K562 (cell line): ENCODE measurements at regions not wholly inside any gene's neighbourhood (a gene's known extent, or its start where the extent isn't known, plus 50 kb on each side); places are given as distances from the start of the nearest gene placed in this dataset.

Experiments
- ATAC-seq: fragments of 200-7000 bp; cut with Tn5 transposase; 3 replicates; pipeline ENCODE4 v1.9.1; 2020; ENCODE audit warnings: moderate library complexity
- BruUV-seq: library from RNA; stranded (reverse); fragments of 400-500 nt; replicated peaks from 2 replicates; lab custom pipeline; 2021; lab: Mats Ljungman, UMichigan
- CTCF ChIA-PET: fragments of 300-600 bp; formaldehyde crosslinking; extraction: SDS; loops from one replicate; lab custom pipeline; 2021; ENCODE audit warnings: low intra/inter-chr PET ratio; lab: Yijun Ruan, JAX
- POLR2A ChIA-PET: fragments of 300-600, 350-650 bp; sonication (Branson Sonifier 250); formaldehyde crosslinking; extraction: SDS; loops from one replicate; lab custom pipeline; 2021; ENCODE audit warnings: antibody characterized with exemption, inconsistent platforms; lab: Yijun Ruan, JAX
- DNase-seq, 4 experiments: peaks; one replicate each; pipeline versions ENCODE4 v3.0.0 to v3.0.0-alpha.2; 2011 to 2018; ENCODE audit warnings: low spot score in 3 of 4, mixed read lengths in 3 of 4; ENCODE audit errors: extremely low read depth in 1 of 4
- FAIRE-seq: peaks from 2 replicates; lab custom pipeline; 2011; peaks lifted over from hg19 to GRCh38; lab: Jason Lieb, UNC
- H2AFZ ChIP-seq: 2 replicates; pipeline ENCODE4 v1.6.0; 2011; ENCODE audit warnings: low read depth, low read length, control low read depth, inconsistent platforms
- H3K27ac ChIP-seq: fragments of 200-600 bp; 3 replicates; pipeline ENCODE4 v1.8.0; 2011; ENCODE audit warnings: low read depth, mild to moderate bottlenecking, control low read depth, inconsistent platforms, low read length, moderate library complexity, mixed read lengths; ENCODE audit errors: extremely low read depth
- H3K27me3 ChIP-seq, 2 experiments: fragments of 300-600 bp in 1 of 2; 2 replicates in 1 of 2; 3 replicates in 1 of 2; pipeline versions ENCODE4 v1.6.0 to v1.8.0; 2011; ENCODE audit warnings: inconsistent platforms in 2 of 2, low read length in 2 of 2, mild to moderate bottlenecking in 1 of 2, mixed read lengths in 1 of 2, moderate library complexity in 1 of 2; ENCODE audit not compliant: control insufficient read depth in 2 of 2, insufficient read depth in 2 of 2
- H3K36me3 ChIP-seq: fragments of 300-600 bp; 3 replicates; pipeline ENCODE4 v1.8.0; 2011; ENCODE audit warnings: mild to moderate bottlenecking, low read length, inconsistent platforms; ENCODE audit not compliant: control insufficient read depth, insufficient read depth
- H3K4me1 ChIP-seq, 2 experiments: fragments of 200-600 bp in 1 of 2; replicated peaks in 1 of 2; 2 replicates in 1 of 2; 3 replicates in 1 of 2; pipeline versions ENCODE4 v1.5.1 to v1.8.0; 2011; ENCODE audit warnings: inconsistent platforms in 2 of 2, low read length in 2 of 2, mild to moderate bottlenecking in 1 of 2, mixed read lengths in 1 of 2, moderate library complexity in 1 of 2; ENCODE audit not compliant: control insufficient read depth in 2 of 2, insufficient read depth in 2 of 2
- H3K4me2 ChIP-seq: 2 replicates; pipeline ENCODE4 v1.6.1; 2011; ENCODE audit warnings: low read length, control low read depth, inconsistent platforms, mixed read lengths; ENCODE audit not compliant: insufficient read depth
- H3K4me3 ChIP-seq: fragments of 200-600 bp; sonication (generic), shearing (Covaris generic); 2 replicates; pipeline ENCODE4 v1.5.1; 2016; ENCODE audit warnings: control low read depth, inconsistent platforms
- H3K79me2 ChIP-seq: fragments of 200-600 bp; 3 replicates; pipeline ENCODE4 v1.8.0; 2011; ENCODE audit warnings: low read length, inconsistent platforms; ENCODE audit not compliant: control insufficient read depth, insufficient read depth
- H3K9ac ChIP-seq, 2 experiments: 2 replicates each; pipeline versions ENCODE4 v1.6.0 to v1.6.1; 2011; ENCODE audit warnings: low read depth in 2 of 2, low read length in 2 of 2, control low read depth in 1 of 2, inconsistent platforms in 1 of 2, mild to moderate bottlenecking in 1 of 2, mixed read lengths in 1 of 2; ENCODE audit not compliant: insufficient read depth in 1 of 2
- H3K9me1 ChIP-seq: one replicate; pipeline ENCODE4 v1.6.0; 2011; ENCODE audit warnings: inconsistent platforms, mild to moderate bottlenecking, low read length, moderate library complexity; ENCODE audit not compliant: control insufficient read depth, insufficient read depth
- H3K9me3 ChIP-seq: replicated peaks from 2 replicates; pipeline ENCODE4 v1.5.1; 2011; ENCODE audit warnings: low read depth, low read length, inconsistent platforms; ENCODE audit not compliant: control insufficient read depth, insufficient read depth
- H4K20me1 ChIP-seq: replicated peaks from 2 replicates; pipeline ENCODE4 v1.6.1; 2011; ENCODE audit warnings: low read length, inconsistent platforms, mixed read lengths; ENCODE audit not compliant: control insufficient read depth, insufficient read depth
- DACH1 ChIP-seq: fragments of 450-650 bp; IDR thresholded peaks from 2 replicates; pipeline ENCODE4 v1.6.1; 2018; ENCODE audit not compliant: partially characterized antibody
- ERF ChIP-seq: fragments of 450-650 bp; formaldehyde crosslinking; IDR thresholded peaks from 2 replicates; pipeline ENCODE4 v1.4.0; 2020; ENCODE audit warnings: mild to moderate bottlenecking, mixed read lengths
- EZH2 ChIP-seq: IDR thresholded peaks from 2 replicates; pipeline ENCODE4 v1.6.1; 2012; ENCODE audit warnings: low read depth, mild to moderate bottlenecking, inconsistent platforms, low read length, borderline replicate concordance
- HDAC2 ChIP-seq: fragments of 450-650 bp; IDR thresholded peaks from 2 replicates; pipeline ENCODE4 v1.6.1; 2016; ENCODE audit warnings: mild to moderate bottlenecking
- LEF1 ChIP-seq: fragments of 450-650 bp; IDR thresholded peaks from 2 replicates; pipeline ENCODE4 v1.6.1; 2016; ENCODE audit warnings: mild to moderate bottlenecking
- MYBL2 ChIP-seq, 2 experiments: fragments of 450-650 bp in 1 of 2; sonication (generic) in 1 of 2; formaldehyde crosslinking in 1 of 2; IDR thresholded peaks; 2 replicates each; pipeline versions ENCODE4 v1.6.1 to v1.8.1; 2017 to 2022; ENCODE audit warnings: borderline replicate concordance in 1 of 2, inconsistent platforms in 1 of 2, low read depth in 1 of 2, mild to moderate bottlenecking in 1 of 2, missing genetic modification reagents in 1 of 2, moderate library complexity in 1 of 2
- NR4A1 ChIP-seq, 2 experiments: fragments of 250-450 bp in 1 of 2; fragments of 450-650 bp in 1 of 2; sonication (Bioruptor Pico) in 1 of 2; IDR thresholded peaks; 2 replicates each; pipeline versions ENCODE4 v1.4.0 to v1.6.1; 2016 to 2020; ENCODE audit warnings: mild to moderate bottlenecking in 2 of 2, missing compliant biosample characterization in 1 of 2, missing genetic modification characterization in 1 of 2, moderate library complexity in 1 of 2
- RAD51 ChIP-seq: fragments of 450-650 bp; IDR thresholded peaks from 2 replicates; pipeline ENCODE4 v1.7.1; 2016; ENCODE audit warnings: low read depth, mild to moderate bottlenecking, borderline replicate concordance
- SIN3B ChIP-seq: fragments of 450-650 bp; IDR thresholded peaks from 2 replicates; pipeline ENCODE4 v1.6.1; 2017; ENCODE audit warnings: low read depth, mild to moderate bottlenecking, moderate library complexity
- SMC3 ChIP-seq: conservative IDR thresholded peaks from 2 replicates; pipeline ENCODE4 v1.6.1; 2011; ENCODE audit warnings: low read depth, low read length, improper control_type of control experiment; ENCODE audit not compliant: insufficient read depth
- SPI1 ChIP-seq: IDR thresholded peaks from 2 replicates; pipeline ENCODE4 v1.6.1; 2011; ENCODE audit warnings: low read depth, low read length, control low read depth, borderline replicate concordance
- ZNF764 ChIP-seq: fragments of 250-450 bp; sonication (Bioruptor Pico); IDR thresholded peaks from 2 replicates; pipeline ENCODE4 v1.4.0; 2020; ENCODE audit warnings: low read depth, mild to moderate bottlenecking, moderate library complexity
- WGBS: fragments of 100-300 bp; shearing (Covaris generic); methylation state at CpG from one replicate; pipeline ENCODE4 v1.1.6; 2016; ENCODE audit warnings: low coverage, mixed read lengths; ENCODE audit not compliant: insufficient coverage; ENCODE audit errors: missing lambda C conversion rate; 5-methylcytosine and 5-hydroxymethylcytosine counted together
- in situ Hi-C: fragments of 300-500 bp; cut with MboI; formaldehyde crosslinking; loops from 4 replicates; pipeline ENCODE4 v1.15.0; 2018; ENCODE audit warnings: inconsistent platforms, mixed read lengths
- intact Hi-C: fragments of 100-400 bp; cut with micrococcal nuclease; formaldehyde crosslinking; loops from 2 replicates; pipeline ENCODE4 v1.14.2; 2022
- TF ChIP-seq, protein P1 (sequence below): fragments of 450-650 bp; formaldehyde crosslinking; conservative IDR thresholded peaks from 2 replicates; pipeline ENCODE4 v1.4.0; 2022; ENCODE audit warnings: mild to moderate bottlenecking, missing genetic modification characterization
- TF ChIP-seq, protein P2 (sequence below): IDR thresholded peaks from 3 replicates; pipeline ENCODE4 v1.6.1; 2011; ENCODE audit warnings: borderline replicate concordance, mild to moderate bottlenecking, moderate library complexity; ENCODE audit not compliant: insufficient read length; ENCODE audit errors: extremely low read depth
- TF ChIP-seq, protein P3 (sequence below): fragments of 250-450 bp; sonication (Bioruptor Pico); IDR thresholded peaks from 2 replicates; pipeline ENCODE4 v1.5.0; 2021
- TF ChIP-seq, protein P4 (sequence below): sonication (generic); formaldehyde crosslinking; IDR thresholded peaks from 2 replicates; pipeline ENCODE4 v1.9.0; 2022; ENCODE audit warnings: mild to moderate bottlenecking, missing genetic modification reagents

DNA sequence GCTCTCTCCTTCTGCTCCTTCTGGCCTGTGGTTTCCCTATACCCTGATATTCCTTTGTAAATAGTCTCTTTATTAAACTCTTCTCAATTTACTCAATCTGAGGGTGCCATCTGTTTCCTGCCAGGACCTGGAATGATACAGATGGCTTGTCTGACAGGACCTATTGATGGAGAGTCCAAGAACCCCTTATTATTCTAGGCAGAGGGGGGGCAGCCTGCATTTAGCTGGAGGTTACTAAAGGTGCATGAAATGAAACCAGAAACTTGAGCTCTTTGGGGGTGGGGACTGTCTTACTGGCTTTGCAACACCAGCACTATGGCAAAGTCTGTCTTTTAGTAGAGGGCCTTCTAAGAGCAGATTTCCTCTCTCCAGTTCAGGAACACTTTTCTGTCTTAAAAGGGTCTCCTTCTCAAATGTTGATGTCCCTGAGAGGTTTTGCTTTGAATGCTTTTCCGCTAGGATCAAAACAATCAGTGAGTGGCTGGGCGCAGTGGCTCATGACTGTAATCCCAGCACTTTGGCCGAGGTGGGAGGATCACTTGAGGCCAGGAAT, 162.5 kb upstream of the MED14 start:
- no peak for FAIRE-seq
- no peak overlapping the region for H3K9ac ChIP-seq
- intact Hi-C loops (no loop called here), in situ Hi-C loops (no loop called here)
- WGBS = 43% methylated on average over 3 of the region's 3 CpGs
- no peak for DNase-seq
- H3K9me3 ChIP-seq = no peaks in the 10 kb centered on the region
- no peak overlapping the region for H3K4me2 ChIP-seq
- no peaks in the 10 kb centered on the region for H3K36me3 ChIP-seq
- ATAC-seq = no peak
- 0 out of 2 replicates have a peak overlapping the region, but pooled peaks have one; percentile 39 for H2AFZ ChIP-seq
- no peaks in the 10 kb centered on the region for H4K20me1 ChIP-seq
- CTCF ChIA-PET = no interaction called here
- POLR2A ChIA-PET = no interaction called here
- no peak overlapping the region for H3K4me3 ChIP-seq
- no TSS peak for BruUV-seq
- H3K4me1 ChIP-seq = no peaks in the 10 kb centered on the region
- no peaks in the 10 kb centered on the region for H3K9me1 ChIP-seq
- no peaks in the 10 kb centered on the region for H3K27me3 ChIP-seq
- H3K27ac ChIP-seq = no peak overlapping the region
- H3K79me2 ChIP-seq = no peaks in the 10 kb centered on the region
- no peak for TF ChIP-seq RAD51
- TF ChIP-seq LEF1 = no peak
- no peak for TF ChIP-seq DACH1
- TF ChIP-seq NR4A1 (CRISPR knock-in tag; IDR thresholded peaks at IDR 0.05) = no peak
- TF ChIP-seq NR4A1 (tag; IDR thresholded peaks at IDR 0.05) = no peak
- TF ChIP-seq SIN3B = no peak
- no peak for TF ChIP-seq MYBL2 (IDR thresholded peaks at IDR 0.05; ENCODE audit: low read depth)
- TF ChIP-seq MYBL2 (CRISPR knock-in tag; IDR thresholded peaks at IDR 0.05; ENCODE audit: borderline replicate concordance) = no peak
- TF ChIP-seq ERF (CRISPR knock-in tag) = no peak
- TF ChIP-seq HDAC2 = no peak
- TF ChIP-seq SMC3 = no peak
- no peak for TF ChIP-seq EZH2
- TF ChIP-seq, protein P1, sequence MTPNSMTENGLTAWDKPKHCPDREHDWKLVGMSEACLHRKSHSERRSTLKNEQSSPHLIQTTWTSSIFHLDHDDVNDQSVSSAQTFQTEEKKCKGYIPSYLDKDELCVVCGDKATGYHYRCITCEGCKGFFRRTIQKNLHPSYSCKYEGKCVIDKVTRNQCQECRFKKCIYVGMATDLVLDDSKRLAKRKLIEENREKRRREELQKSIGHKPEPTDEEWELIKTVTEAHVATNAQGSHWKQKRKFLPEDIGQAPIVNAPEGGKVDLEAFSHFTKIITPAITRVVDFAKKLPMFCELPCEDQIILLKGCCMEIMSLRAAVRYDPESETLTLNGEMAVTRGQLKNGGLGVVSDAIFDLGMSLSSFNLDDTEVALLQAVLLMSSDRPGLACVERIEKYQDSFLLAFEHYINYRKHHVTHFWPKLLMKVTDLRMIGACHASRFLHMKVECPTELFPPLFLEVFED = no peak
- TF ChIP-seq ZNF764 = no peak
- TF ChIP-seq, protein P2, sequence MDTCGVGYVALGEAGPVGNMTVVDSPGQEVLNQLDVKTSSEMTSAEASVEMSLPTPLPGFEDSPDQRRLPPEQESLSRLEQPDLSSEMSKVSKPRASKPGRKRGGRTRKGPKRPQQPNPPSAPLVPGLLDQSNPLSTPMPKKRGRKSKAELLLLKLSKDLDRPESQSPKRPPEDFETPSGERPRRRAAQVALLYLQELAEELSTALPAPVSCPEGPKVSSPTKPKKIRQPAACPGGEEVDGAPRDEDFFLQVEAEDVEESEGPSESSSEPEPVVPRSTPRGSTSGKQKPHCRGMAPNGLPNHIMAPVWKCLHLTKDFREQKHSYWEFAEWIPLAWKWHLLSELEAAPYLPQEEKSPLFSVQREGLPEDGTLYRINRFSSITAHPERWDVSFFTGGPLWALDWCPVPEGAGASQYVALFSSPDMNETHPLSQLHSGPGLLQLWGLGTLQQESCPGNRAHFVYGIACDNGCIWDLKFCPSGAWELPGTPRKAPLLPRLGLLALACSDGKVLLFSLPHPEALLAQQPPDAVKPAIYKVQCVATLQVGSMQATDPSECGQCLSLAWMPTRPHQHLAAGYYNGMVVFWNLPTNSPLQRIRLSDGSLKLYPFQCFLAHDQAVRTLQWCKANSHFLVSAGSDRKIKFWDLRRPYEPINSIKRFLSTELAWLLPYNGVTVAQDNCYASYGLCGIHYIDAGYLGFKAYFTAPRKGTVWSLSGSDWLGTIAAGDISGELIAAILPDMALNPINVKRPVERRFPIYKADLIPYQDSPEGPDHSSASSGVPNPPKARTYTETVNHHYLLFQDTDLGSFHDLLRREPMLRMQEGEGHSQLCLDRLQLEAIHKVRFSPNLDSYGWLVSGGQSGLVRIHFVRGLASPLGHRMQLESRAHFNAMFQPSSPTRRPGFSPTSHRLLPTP = no peak
- TF ChIP-seq, protein P3, sequence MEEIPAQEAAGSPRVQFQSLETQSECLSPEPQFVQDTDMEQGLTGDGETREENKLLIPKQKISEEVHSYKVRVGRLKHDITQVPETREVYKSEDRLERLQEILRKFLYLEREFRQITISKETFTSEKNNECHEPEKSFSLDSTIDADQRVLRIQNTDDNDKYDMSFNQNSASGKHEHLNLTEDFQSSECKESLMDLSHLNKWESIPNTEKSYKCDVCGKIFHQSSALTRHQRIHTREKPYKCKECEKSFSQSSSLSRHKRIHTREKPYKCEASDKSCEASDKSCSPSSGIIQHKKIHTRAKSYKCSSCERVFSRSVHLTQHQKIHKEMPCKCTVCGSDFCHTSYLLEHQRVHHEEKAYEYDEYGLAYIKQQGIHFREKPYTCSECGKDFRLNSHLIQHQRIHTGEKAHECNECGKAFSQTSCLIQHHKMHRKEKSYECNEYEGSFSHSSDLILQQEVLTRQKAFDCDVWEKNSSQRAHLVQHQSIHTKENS (CRISPR knock-in tag) = no peak
- TF ChIP-seq, protein P4, sequence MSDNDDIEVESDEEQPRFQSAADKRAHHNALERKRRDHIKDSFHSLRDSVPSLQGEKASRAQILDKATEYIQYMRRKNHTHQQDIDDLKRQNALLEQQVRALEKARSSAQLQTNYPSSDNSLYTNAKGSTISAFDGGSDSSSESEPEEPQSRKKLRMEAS (CRISPR knock-in tag) = no peak
- no peak for TF ChIP-seq SPI1
